ENCODE measurements at regions not wholly inside any gene's neighbourhood (a gene's known extent, or its start where the extent isn't known, plus 50 kb on each side); places are given as distances from the start of the nearest gene placed in this dataset.

DNA sequence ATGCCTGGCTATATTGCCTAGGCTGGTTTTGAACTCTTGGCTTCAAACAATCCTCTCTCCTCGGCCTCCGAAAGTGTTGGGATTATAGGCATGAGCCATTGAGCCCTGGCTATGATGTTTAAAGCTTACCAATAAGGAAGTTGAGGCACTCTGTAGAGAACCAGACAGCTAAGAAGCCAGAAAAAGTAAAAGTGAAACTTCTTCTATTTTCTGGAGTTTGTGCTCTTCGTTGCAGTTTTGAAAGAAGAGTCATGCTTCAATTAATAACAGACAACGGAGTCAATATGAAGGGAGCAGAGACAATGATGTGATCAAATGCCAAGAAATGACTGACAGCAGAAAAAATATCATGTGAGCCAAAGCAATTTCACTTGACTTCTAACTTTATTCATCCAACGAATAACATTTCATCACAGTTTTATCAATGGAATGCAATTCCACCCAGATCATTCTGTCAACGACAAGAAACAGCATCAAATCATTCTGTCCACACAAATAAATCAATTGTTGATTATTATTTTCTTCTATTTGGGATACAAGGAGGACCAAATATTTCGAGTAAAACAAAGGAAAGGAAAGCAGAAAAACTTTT is 175.5 kb upstream of the CELF4 start:
- TF ChIP-seq, protein P1, sequence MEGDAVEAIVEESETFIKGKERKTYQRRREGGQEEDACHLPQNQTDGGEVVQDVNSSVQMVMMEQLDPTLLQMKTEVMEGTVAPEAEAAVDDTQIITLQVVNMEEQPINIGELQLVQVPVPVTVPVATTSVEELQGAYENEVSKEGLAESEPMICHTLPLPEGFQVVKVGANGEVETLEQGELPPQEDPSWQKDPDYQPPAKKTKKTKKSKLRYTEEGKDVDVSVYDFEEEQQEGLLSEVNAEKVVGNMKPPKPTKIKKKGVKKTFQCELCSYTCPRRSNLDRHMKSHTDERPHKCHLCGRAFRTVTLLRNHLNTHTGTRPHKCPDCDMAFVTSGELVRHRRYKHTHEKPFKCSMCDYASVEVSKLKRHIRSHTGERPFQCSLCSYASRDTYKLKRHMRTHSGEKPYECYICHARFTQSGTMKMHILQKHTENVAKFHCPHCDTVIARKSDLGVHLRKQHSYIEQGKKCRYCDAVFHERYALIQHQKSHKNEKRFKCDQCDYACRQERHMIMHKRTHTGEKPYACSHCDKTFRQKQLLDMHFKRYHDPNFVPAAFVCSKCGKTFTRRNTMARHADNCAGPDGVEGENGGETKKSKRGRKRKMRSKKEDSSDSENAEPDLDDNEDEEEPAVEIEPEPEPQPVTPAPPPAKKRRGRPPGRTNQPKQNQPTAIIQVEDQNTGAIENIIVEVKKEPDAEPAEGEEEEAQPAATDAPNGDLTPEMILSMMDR (IDR thresholded peaks at IDR 0.05) = no peak
- TF ChIP-seq POLR2A (IDR thresholded peaks at IDR 0.05) = no peak

Measured in testis (tissue), 2 donors.